NAMALWA (cell line): ENCODE measurements at regions not wholly inside any gene's neighbourhood (a gene's known extent, or its start where the extent isn't known, plus 50 kb on each side); places are given as distances from the start of the nearest gene placed in this dataset.
"Not testable (repeated sequence)": the region's sequence is repeated elsewhere in the genome, so short reads cannot be mapped to it uniquely, and the experiment has no call there.

Experiments
- DNase-seq: peaks from one replicate; pipeline ENCODE4 v3.0.0-alpha.2; 2015; ENCODE audit warnings: low spot score

DNA sequence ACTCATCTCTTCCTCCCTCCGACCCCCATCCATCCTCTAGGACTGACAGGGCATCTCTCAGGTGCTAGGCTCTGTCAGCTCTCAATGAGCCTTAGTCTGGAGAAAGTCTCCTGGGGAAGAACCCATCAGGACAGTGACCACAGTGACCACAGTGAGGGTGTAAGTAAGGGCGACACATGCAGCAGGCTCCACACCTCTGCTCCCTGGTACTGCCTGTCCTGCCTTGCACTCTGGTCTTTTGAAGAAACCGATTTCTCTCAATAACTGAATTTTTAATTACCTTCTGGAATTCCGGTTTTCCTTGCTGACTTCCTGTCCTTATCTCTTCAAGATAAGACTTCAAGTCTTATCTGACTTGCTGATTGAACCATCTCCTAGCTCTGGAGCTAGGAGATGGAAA is 190.2 kb downstream of the ACTR3B start:
- DNase-seq = no peak

GRCh38 chr7:152956006-152956405 is 196.5 kb downstream of the ACTR3B start:
- no peak for DNase-seq

DNA sequence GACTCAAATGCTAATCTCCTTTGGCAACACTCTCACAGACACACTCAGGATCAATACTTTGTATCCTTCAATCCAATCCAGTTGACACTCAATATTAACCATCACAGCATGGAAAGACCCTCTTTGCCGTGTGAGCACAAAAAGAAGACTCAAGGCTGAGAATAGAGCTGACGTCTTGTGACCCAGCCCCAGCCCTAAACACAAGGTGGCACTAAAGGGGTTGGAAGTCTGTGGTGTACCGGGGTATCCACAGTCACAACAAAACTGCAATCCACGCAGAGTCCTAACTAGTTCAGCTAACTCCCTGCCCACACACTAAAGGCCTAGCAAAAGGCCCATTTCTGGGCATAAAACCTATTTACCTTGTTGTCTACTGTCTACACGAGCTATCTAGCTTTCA is 200.1 kb downstream of the ACTR3B start:
- DNase-seq = no peak

DNA sequence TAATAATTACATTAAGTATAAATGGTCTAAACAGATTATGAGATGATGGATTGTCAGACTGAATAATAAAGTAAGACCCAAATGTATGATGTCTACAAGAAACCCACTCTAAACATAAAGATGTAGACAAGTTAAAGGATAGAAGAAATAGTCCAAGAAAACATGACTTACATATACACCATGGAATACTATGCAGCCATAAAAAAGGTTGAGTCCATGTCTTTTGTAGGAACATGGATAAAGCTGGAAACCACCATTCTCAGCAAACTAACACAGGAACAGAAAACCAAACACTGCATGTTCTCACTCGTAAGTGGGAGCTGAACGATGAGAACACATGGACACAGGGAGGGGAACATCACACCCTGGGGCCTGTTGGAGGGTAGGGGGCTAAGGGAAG is 202.2 kb downstream of the ACTR3B start:
- DNase-seq = not testable (repeated sequence)

DNA sequence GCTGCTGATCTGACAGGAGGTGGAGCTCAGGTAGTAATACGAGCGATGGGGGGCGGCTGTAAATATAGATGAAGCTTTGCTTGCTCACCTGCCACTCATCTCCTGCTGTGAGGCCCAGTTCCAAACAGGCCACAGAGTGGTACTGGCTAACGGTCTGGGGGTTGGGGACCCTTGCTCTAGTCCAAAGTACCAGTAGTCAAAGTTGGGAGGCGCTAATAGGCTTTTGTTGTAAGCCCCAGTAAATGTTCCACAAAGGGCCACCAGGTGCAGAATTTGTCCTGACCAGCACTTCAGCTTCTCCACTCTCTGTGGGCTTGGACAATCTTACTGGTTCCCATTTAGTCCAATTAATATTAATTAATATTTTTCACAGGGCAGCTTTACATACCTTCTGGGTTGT is 206.6 kb downstream of the ACTR3B start:
- DNase-seq = no peak

DNA sequence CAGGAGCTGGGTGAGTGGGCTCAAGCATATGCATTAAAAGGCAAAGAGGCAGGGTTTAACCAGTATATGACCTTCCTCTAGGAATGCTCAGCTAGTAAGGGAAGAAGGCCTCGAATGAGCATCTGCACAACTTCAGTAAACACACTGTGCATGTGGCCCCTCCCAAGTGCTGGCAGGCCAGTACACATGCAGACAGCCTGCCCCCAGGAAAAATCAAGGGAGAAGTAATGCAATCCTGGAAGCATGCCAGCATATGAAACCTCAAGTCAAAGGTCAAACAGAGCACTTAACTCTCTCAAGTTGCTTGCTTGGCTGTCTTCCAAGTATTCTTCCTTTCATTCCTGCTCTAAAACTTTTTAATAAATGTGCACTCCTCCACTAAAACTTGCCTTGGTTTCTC is 208.4 kb downstream of the ACTR3B start:
- DNase-seq = no peak

GRCh38 chr7:152968514-152968913 is 209.0 kb downstream of the ACTR3B start:
- DNase-seq = no peak

DNA sequence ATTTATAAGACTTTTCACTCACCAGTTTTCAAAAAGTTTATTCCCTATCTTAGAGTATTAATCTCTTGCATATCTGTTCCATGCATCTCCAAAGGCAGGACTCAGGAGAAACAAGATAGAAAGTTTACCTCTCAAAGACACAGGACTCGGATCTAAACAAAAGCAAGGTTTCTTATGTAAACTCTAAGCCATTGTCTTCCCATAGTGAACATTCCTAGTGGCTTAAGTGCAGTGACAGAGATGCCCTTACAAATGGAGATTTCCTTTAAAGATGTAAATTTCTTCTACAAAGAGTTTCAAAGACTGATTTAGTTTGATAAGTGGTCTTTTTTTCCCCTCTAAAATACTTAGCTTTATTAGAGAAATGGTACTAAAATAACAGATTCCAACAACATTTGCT is 209.8 kb downstream of the ACTR3B start:
- no peak for DNase-seq

DNA sequence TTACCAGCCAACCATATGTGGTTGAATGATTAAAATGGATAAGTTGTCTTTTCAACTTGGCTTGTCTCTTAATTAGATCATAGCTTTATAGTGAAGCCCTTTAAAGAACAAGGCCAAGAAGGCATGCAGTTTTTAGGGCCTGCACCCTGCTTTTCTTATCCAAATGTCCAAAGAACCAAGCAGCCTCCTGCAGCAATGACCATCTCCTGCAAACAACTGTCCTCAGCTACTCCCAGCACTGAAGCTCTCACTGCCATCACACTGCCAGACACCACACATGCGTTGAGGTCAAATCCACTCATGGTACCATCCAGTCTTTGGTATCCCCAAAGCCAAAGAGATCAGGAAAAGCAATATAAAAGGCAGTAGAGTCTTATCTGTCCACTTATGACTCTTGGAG is 210.3 kb downstream of the ACTR3B start:
- no peak for DNase-seq

DNA sequence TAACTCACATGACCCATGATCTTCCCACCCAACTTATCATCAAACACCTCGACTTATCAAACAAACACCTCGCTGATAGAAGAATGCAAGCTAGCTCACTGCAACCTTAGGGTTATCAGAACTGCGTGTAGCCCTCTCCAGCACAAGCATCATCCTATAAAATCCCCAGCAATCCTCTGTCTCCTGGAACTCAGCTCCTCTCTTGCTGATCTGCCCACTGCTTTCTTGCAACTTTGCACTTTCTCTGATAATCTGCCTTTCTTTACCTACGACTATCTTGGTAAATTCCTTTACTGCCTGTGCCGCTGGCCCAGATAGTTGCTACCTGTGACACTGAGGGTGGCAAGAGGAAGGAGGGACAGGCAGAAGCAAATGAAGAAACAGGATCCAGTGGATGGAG is 210.9 kb downstream of the ACTR3B start:
- DNase-seq = no peak

- DNase-seq = no peak
These were observed 215.0 kb downstream of the ACTR3B start for GRCh38 chr7:152974577-152974976.

DNA sequence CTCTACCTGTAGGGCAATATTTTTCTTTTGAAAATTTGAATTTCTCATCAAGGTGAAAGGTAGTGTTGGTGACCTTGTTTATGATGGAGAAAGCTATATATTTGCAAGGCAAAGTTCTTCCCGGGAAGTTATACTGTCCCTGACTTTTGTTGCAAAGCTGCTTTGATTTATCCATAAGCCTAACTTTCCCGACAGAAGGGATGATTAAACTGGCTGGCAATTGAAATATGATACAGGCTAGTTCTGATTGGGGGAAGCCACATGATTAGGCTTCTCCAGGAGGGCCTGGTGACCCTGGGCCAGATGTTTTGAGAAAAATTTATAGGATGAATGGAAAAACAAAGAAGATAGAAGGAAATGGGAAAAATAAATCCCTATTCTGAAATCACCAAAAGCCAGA is 215.5 kb downstream of the ACTR3B start:
- no peak for DNase-seq

DNA sequence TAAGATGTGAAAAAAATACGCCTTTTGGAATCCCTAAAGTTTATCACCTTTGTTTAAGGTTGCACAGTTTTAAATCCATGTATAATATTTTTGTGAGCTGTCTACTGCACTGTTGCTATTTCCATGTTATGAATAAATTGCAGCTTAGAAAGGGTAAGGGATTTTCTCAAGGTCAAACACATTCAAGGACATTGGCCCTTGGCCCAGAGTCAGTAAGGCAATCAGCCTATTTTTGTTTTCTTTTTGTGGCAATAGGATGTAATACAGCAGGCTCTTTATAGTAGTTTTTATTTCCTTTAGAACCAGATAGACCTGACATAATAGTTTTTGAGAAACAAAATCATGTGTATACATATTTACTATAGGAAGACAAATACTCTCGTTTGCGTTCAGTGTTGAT is 219.8 kb downstream of the ACTR3B start:
- DNase-seq = no peak

DNA sequence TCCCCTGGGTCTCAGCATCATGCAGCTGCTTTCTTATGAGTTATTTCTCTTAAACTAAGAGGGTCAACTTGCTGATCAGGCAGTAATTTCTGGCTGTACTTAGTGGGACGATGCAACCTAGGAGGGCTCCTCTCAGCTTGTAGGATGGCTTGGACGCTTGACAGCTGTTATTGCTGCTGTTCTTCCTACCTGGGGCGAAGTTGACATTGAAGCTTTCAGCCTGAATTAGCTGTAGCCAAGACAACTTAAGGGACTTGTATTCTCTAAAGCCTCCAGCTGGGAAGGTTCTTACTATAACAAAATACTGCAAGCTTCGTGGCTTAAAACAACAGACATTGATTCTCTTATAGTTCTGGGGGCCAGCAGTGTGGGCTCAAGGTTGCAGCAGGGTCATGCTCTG is 224.9 kb downstream of the ACTR3B start:
- no peak for DNase-seq

GRCh38 chr7:152986376-152986775 is 226.8 kb downstream of the ACTR3B start:
- DNase-seq = no peak

- no peak for DNase-seq
These were observed 228.1 kb downstream of the ACTR3B start for GRCh38 chr7:152987656-152988055.

- DNase-seq = no peak
These were observed 230.4 kb downstream of the ACTR3B start for GRCh38 chr7:152989889-152990380.

DNA sequence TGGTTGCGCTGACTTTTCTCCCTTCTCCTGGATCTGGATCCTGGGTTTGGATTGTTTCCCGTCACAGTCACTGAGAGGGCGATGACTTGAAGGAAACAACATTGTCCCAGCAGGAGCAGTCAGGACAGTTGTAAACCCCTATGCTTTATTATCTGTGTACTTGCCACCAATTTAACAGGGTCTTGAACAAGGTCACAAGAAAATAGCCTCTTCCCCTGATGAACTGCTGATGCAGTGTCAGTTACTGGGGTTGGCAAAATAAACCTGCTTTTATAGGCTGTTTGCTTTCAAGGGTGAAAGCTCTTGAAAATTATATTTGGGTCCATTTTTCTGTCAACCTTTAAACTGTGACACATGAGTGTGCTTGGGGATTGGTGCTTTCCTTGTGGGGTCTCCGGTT is 238.9 kb downstream of the ACTR3B start:
- DNase-seq = no peak

- DNase-seq = no peak
These were observed 242.6 kb downstream of the ACTR3B start for GRCh38 chr7:153002115-153002514.

DNA sequence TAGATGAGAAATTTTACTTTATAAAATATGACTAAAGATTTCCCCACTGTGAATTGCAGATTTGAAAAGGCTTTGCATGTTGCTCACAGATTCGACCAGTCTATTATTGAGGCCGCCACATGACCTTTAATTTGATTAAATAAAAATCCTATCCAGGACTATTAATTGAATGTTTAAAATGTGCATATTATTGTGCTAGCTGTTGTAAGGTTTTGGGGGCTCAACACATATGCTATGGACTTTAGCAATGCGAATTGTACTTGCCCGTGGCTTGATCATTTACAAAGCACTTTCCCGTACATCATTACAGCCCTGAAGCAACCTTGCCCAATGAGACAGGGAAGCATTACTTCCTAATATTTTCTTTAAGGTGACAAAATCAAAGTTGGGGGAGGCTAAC is 243.0 kb downstream of the ACTR3B start:
- DNase-seq = no peak

- no peak for DNase-seq
These were observed 244.8 kb downstream of the ACTR3B start for GRCh38 chr7:153004341-153004740.

DNA sequence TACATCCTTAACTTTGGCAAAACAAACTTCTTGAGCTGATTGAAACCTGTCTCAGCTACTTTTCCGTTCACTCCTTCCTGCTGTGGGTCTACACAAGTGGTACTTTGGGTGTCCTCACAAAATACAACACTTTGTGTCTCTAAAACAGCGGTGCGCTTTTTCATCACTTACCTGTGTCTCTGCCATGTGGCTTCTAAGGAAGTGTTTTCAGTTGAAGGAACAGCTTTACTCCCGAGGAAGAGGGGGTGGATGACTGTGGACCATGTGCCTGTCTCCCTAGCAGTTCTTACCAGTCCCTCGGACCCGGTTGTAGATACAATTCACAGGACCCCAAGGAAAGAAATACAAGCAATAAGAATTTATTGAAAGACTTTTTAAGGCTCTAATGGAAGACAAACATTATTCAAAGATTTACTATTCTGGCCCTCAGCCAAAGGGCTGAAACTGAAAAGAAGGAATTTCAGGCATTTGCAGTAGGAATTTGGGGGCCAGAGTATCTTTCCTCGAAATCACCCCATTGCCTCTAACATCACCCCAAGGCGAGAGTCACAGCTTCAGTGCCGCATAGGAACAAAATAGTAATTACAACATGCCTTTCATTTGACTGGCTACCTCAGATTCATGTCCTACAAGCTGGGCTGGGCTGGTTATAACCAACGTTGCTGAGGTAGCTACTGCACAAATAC is 246.3 kb downstream of the ACTR3B start:
- DNase-seq = no peak

- DNase-seq = no peak
These were observed 246.9 kb downstream of the ACTR3B start for GRCh38 chr7:153006452-153006851.

DNA sequence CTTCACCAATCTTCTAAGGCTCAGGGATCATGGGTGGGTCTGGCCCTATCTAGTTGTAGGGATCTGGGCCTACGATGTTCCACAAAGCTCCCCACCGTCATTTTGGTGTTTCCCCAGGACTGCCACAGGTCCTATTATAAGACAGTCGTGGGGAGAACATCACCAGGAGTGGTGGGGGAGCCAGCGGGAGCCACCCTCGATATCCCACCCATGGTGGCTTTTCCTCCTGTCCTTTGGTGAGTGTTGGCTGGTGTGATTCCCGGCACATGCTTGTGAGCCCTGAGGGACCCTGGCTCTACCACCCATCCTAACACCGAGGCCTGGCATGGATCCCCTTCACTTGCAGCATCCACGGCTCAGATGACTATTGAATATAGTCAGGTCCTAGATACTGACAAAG is 247.4 kb downstream of the ACTR3B start:
- DNase-seq = no peak

- DNase-seq = no peak
These were observed 250.9 kb downstream of the ACTR3B start for GRCh38 chr7:153010416-153010815.
